Muscle of leg (tissue), 3 donors: ENCODE measurements at regions not wholly inside any gene's neighbourhood (a gene's known extent, or its start where the extent isn't known, plus 50 kb on each side); places are given as distances from the start of the nearest gene placed in this dataset.
"Not testable (repeated sequence)": the region's sequence is repeated elsewhere in the genome, so short reads cannot be mapped to it uniquely, and the experiment has no call there.

Source experiments
- DNase-seq: peaks from one replicate; pipeline ENCODE4 v3.0.0; 2013
- H3K27ac ChIP-seq: one replicate; pipeline ENCODE4 v1.5.1; 2013; ENCODE audit warnings: mild to moderate bottlenecking, low read length, control low read depth
- H3K27me3 ChIP-seq: one replicate; pipeline ENCODE4 v1.6.1; 2013; ENCODE audit warnings: low read length; ENCODE audit not compliant: control insufficient read depth, insufficient read depth
- H3K36me3 ChIP-seq: one replicate; pipeline ENCODE4 v1.6.1; 2013; ENCODE audit warnings: low read length; ENCODE audit not compliant: control insufficient read depth, insufficient read depth
- H3K4me1 ChIP-seq: one replicate; pipeline ENCODE4 v1.6.1; 2013; ENCODE audit warnings: low read length; ENCODE audit not compliant: control insufficient read depth, insufficient read depth
- H3K4me3 ChIP-seq: one replicate; pipeline ENCODE4 v1.5.1; 2013; ENCODE audit warnings: low read length, control low read depth
- H3K9me3 ChIP-seq: replicated peaks from 2 replicates; pipeline ENCODE4 v1.6.1; 2013; ENCODE audit warnings: low read depth, low read length; ENCODE audit not compliant: control insufficient read depth
- WGBS: methylation state at CpG from one replicate; pipeline ENCODE4 v1.1.5; 2013; ENCODE audit warnings: missing lambda C conversion rate; ENCODE audit not compliant: insufficient coverage; 5-methylcytosine and 5-hydroxymethylcytosine counted together

- 88% methylated on average over 4 of the region's 9 CpGs for WGBS
- Histone ChIP-seq H3K36me3 (no peaks in the 10 kb centered on the region), H3K4me3 (no peak overlapping the region), H3K27me3 (no peaks in the 10 kb centered on the region), H3K27ac (no peak overlapping the region), H3K4me1 (peaks cover 24% of the 10 kb centered on the region), H3K9me3 (peaks cover 27% of the 10 kb centered on the region)
- no peak for DNase-seq
These were observed 73.3 kb upstream of the HABP2 start for GRCh38 chr10:113479346-113480080.

DNA sequence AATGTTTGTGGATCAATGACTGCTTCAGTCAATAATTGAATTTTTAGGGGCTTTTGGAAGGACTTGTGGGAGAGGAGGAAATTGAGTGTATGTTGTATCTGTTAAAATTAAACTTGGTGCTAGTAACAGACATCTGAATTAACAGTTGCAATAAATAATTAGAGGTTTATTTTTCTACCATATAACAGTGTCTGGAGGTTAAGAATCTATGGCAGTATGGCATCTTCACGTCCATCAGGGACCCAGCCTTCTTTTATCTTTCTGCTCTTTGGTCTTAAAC lies 72.8 kb upstream of the HABP2 start:
- Histone ChIP-seq H3K4me1 (peaks cover 19% of the 10 kb centered on the region), H3K27me3 (no peaks in the 10 kb centered on the region), H3K36me3 (no peaks in the 10 kb centered on the region), H3K9me3 (peaks cover 27% of the 10 kb centered on the region), H3K4me3 (no peak overlapping the region), H3K27ac (no peak overlapping the region)
- DNase-seq = no peak
- WGBS = no CpG with 5 or more reads among the region's 1 CpG

DNA sequence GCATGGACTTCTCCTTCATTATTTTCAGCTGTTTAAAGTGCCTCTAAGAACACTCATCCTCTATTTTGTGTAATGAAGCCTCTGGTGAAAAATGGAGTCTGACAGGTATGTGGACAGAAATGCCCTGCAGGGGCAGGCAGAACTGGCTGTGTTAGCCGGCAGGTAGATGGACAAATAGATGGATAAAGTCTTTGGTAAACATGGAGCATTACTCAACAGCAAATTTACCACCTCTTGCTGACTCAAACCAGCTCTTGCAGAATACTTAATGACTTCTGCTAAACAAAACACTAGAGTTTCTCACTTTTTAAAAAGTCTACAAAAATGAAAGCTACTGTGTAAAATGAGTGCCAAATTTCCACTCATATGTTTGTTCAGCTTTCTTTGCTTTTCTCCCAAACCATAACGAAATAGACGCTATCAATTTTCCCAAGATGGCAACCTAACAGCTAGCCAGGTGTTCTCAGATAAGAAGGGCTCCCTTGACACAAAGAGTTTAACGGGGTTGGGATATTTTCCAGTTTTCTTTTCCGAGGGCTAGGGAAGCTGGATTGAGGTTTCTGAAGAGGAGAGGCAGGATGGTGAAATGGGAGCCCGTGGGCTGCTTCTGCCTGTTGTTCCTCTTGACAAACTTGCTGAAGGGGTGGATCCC lies 71.9 kb upstream of the HABP2 start:
- DNase-seq = no peak
- no peaks in the 10 kb centered on the region for H3K27me3 ChIP-seq
- WGBS = 83% methylated on average over 2 of the region's 6 CpGs
- H3K4me3 ChIP-seq = no peak overlapping the region
- H3K36me3 ChIP-seq = no peaks in the 10 kb centered on the region
- H3K4me1 ChIP-seq = peaks cover 13% of the 10 kb centered on the region
- H3K27ac ChIP-seq = no peak overlapping the region
- H3K9me3 ChIP-seq = peaks cover 27% of the 10 kb centered on the region

DNA sequence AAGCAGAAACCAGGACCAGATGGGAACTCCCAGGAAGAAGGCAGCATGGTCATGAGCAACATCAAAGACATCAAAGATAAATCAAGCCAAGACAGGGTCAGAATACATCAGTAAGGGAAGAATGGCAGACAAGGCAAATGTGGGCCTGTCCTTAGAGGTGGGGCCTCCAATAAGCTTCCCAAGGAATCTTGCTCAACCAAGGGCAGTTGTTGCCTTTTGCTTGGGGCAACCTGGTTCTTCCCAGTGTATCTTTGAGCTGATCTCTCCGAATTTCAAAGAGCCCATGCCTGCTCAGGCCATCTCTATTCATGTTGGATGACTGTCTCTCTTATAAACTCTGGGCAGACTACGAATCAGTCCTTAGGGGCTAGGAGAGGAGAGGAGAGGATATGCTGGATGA lies 68.4 kb upstream of the HABP2 start:
- H3K27ac ChIP-seq = no peak overlapping the region
- WGBS = 60% methylated on average over 2 of the region's 2 CpGs
- DNase-seq = no peak

DNA sequence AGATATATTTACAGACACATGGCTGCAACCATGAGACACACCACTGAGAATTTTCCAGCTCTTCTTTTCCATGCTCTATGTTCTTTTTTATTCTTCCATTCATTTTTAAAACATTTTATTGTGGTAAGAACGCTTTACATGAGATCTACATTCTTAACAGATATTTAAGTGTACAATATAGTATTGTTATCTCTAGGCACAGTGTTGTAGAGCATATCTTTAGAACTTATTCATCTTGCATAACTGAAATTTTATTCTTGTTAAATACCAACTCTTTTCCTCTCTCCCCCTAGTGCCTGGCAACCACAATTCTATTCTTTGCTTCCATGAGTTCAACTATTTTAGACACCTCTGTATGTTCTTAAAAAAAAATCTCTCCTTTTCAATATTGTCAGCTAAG lies 67.1 kb upstream of the HABP2 start:
- Histone ChIP-seq H3K9me3 (peaks cover 11% of the 10 kb centered on the region), H3K36me3 (no peaks in the 10 kb centered on the region), H3K27me3 (no peaks in the 10 kb centered on the region), H3K4me3 (no peak overlapping the region), H3K27ac (no peak overlapping the region), H3K4me1 (peaks cover 2% of the 10 kb centered on the region)
- DNase-seq = no peak
- WGBS = no CpG with 5 or more reads among the region's 1 CpG

More for the DNA sequence above, 68.4 kb upstream of the HABP2 start:
- H3K36me3 ChIP-seq = no peaks in the 10 kb centered on the region
- no peaks in the 10 kb centered on the region for H3K27me3 ChIP-seq
- H3K4me3 ChIP-seq = no peak overlapping the region
- peaks cover 23% of the 10 kb centered on the region for H3K9me3 ChIP-seq
- H3K4me1 ChIP-seq = no peaks in the 10 kb centered on the region

- no peak for DNase-seq
- no peak overlapping the region for H3K4me3 ChIP-seq
- 84% methylated on average over 4 of the region's 4 CpGs for WGBS
- peaks cover 7% of the 10 kb centered on the region for H3K4me1 ChIP-seq
- peaks cover 3% of the 10 kb centered on the region for H3K9me3 ChIP-seq
- no peak overlapping the region for H3K27ac ChIP-seq
- no peaks in the 10 kb centered on the region for H3K36me3 ChIP-seq
- no peaks in the 10 kb centered on the region for H3K27me3 ChIP-seq
These were observed 66.3 kb upstream of the HABP2 start for GRCh38 chr10:113486531-113486930.

- Histone ChIP-seq H3K9me3 (no peaks in the 10 kb centered on the region), H3K36me3 (no peaks in the 10 kb centered on the region), H3K4me3 (no peak overlapping the region), H3K27me3 (no peaks in the 10 kb centered on the region), H3K4me1 (peaks cover 8% of the 10 kb centered on the region), H3K27ac (no peak overlapping the region)
- DNase-seq = no peak
- WGBS = no CpG with 5 or more reads among the region's 1 CpG
These were observed 65.7 kb upstream of the HABP2 start for GRCh38 chr10:113487154-113487553.

DNA sequence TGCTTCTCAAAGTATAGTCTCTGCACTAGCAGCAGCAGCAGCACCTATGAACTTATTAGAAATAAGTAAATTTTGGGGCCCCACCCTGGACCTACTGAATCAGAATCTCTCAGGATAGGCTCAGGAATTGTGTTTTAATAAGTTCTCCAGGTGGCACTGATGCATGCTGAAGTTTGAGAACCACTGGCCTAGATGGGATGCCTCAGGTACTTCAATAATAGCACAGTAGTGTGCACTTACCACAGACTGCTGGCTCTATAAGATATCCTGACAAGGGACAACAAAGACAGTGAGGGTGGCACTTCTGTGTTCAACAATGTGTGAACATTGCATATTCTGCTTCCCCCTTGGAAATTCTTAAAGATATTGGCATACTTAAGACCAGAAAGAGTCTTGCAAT lies 64.7 kb upstream of the HABP2 start:
- H3K4me1 ChIP-seq = peaks cover 13% of the 10 kb centered on the region
- no peaks in the 10 kb centered on the region for H3K27me3 ChIP-seq
- no peak overlapping the region for H3K27ac ChIP-seq
- H3K4me3 ChIP-seq = no peak overlapping the region
- no peaks in the 10 kb centered on the region for H3K36me3 ChIP-seq
- no peak for DNase-seq
- H3K9me3 ChIP-seq = no peaks in the 10 kb centered on the region

DNA sequence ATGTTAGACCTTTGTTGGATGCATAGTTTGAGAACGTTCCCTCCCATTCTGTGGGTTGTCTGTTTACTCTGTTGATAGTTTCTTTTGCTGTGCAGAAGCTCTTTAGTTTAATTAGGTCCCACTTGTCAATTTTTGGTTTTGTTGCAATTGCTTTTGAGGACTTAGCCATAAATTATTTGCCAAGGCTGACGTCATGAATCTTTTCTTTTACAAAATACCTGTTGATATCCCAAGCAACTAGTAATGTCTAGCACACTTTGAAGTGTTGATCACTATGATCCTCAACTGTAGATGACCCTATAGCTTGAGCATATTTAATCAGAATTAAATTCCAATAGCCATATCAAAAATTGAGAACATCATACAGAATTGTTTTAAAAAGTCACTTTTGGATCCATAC lies 63.3 kb upstream of the HABP2 start:
- WGBS = 57% methylated on average over 1 of the region's 2 CpGs
- not testable (repeated sequence) for H3K36me3 ChIP-seq, H3K9me3 ChIP-seq, H3K27me3 ChIP-seq, H3K27ac ChIP-seq, DNase-seq, H3K4me3 ChIP-seq
- H3K4me1 ChIP-seq = peaks cover 26% of the 10 kb centered on the region

GRCh38 chr10:113491967-113492565 lies 60.8 kb upstream of the HABP2 start:
- peak overlapping the region; percentile 6 for H3K4me3 ChIP-seq
- H3K4me1 ChIP-seq = peaks cover 48% of the 10 kb centered on the region
- H3K27me3 ChIP-seq = no peaks in the 10 kb centered on the region
- H3K9me3 ChIP-seq = no peaks in the 10 kb centered on the region
- no peaks in the 10 kb centered on the region for H3K36me3 ChIP-seq
- DNase-seq = peak; percentile 97
- peak overlapping the region; percentile 93 for H3K27ac ChIP-seq
- WGBS = 20% methylated on average over 1 of the region's 3 CpGs
